GM12892 (cell line): ENCODE measurements at regions not wholly inside any gene's neighbourhood (a gene's known extent, or its start where the extent isn't known, plus 50 kb on each side); places are given as distances from the start of the nearest gene placed in this dataset.

Experiments
- POLR2A ChIP-seq: IDR thresholded peaks from 2 replicates; pipeline ENCODE4 v1.6.1; 2011; ENCODE audit warnings: low read depth, low read length, control low read depth
- POLR2AphosphoS5 ChIP-seq: IDR thresholded peaks from 2 replicates; pipeline ENCODE4 v1.6.1; 2011; ENCODE audit warnings: low read depth, low read length, control low read depth
- TAF1 ChIP-seq: IDR thresholded peaks from 2 replicates; pipeline ENCODE4 v1.6.1; 2011; ENCODE audit warnings: low read depth, mild to moderate bottlenecking, control low read depth, low read length, borderline replicate concordance

- TF ChIP-seq POLR2AphosphoS5 = no peak
- no peak for TF ChIP-seq POLR2A
- TF ChIP-seq TAF1 = no peak
These were observed 128.0 kb downstream of the PSMG1 start for GRCh38 chr21:39055167-39055767.
